ENCODE measurements at regions not wholly inside any gene's neighbourhood (a gene's known extent, or its start where the extent isn't known, plus 50 kb on each side); places are given as distances from the start of the nearest gene placed in this dataset.

- Histone ChIP-seq H3K9me3 (ENCODE audit: control insufficient read depth in 2 of 2, insufficient read depth in 1 of 2, low read length in 1 of 2) (no peaks in the 10 kb centered on the region), H3K36me3 (ENCODE audit: control insufficient read depth in 2 of 2, insufficient read depth in 2 of 2, low read length in 1 of 2) (no peaks in the 10 kb centered on the region), H3K4me1 (ENCODE audit: control insufficient read depth in 2 of 2, insufficient read depth in 2 of 2, low read length in 2 of 2) (no peaks in the 10 kb centered on the region), H3K27me3 (ENCODE audit: control insufficient read depth in 2 of 2, insufficient read depth in 1 of 2, low read length in 1 of 2) (no peaks in the 10 kb centered on the region), H3K27ac (ENCODE audit: low read depth in 1 of 2, low read length in 1 of 2) (no peak overlapping the region), H3K4me3 (ENCODE audit: low read length in 2 of 2) (no peak overlapping the region)
- no peak for DNase-seq (ENCODE audit: low read depth in 6 of 9, low spot score in 9 of 9)
- WGBS: 73% methylated on average over 7 of the region's 7 CpGs
These were observed 275.0 kb upstream of the NSMCE3 start for GRCh38 chr15:29544513-29545128.

- H3K27me3 ChIP-seq (ENCODE audit: control insufficient read depth in 2 of 2, insufficient read depth in 1 of 2, low read length in 1 of 2): no peaks in the 10 kb centered on the region
- H3K36me3 ChIP-seq (ENCODE audit: control insufficient read depth in 2 of 2, insufficient read depth in 2 of 2, low read length in 1 of 2): no peaks in the 10 kb centered on the region
- no peak overlapping the region for H3K4me3 ChIP-seq (ENCODE audit: low read length in 2 of 2)
- WGBS: 90% methylated on average over 1 of the region's 1 CpG
- no peaks in the 10 kb centered on the region for H3K4me1 ChIP-seq (ENCODE audit: control insufficient read depth in 2 of 2, insufficient read depth in 2 of 2, low read length in 2 of 2)
- DNase-seq (ENCODE audit: low read depth in 6 of 9, low spot score in 9 of 9): no peak
- H3K9me3 ChIP-seq (ENCODE audit: control insufficient read depth in 2 of 2, insufficient read depth in 1 of 2, low read length in 1 of 2): no peaks in the 10 kb centered on the region
- no peak overlapping the region for H3K27ac ChIP-seq (ENCODE audit: low read depth in 1 of 2, low read length in 1 of 2)
These were observed 273.4 kb upstream of the NSMCE3 start for GRCh38 chr15:29542994-29543393.

GRCh38 chr15:29541309-29541708 is 271.7 kb upstream of the NSMCE3 start:
- H3K27ac ChIP-seq (ENCODE audit: low read depth in 1 of 2, low read length in 1 of 2): no peak overlapping the region
- DNase-seq (ENCODE audit: low read depth in 6 of 9, low spot score in 9 of 9): no peak
- no peaks in the 10 kb centered on the region for H3K4me1 ChIP-seq (ENCODE audit: control insufficient read depth in 2 of 2, insufficient read depth in 2 of 2, low read length in 2 of 2)
- H3K9me3 ChIP-seq (ENCODE audit: control insufficient read depth in 2 of 2, insufficient read depth in 1 of 2, low read length in 1 of 2): no peaks in the 10 kb centered on the region
- no peak overlapping the region for H3K4me3 ChIP-seq (ENCODE audit: low read length in 2 of 2)
- 95% methylated on average over 7 of the region's 7 CpGs for WGBS
- H3K27me3 ChIP-seq (ENCODE audit: control insufficient read depth in 2 of 2, insufficient read depth in 1 of 2, low read length in 1 of 2): no peaks in the 10 kb centered on the region
- H3K36me3 ChIP-seq (ENCODE audit: control insufficient read depth in 2 of 2, insufficient read depth in 2 of 2, low read length in 1 of 2): no peaks in the 10 kb centered on the region

GRCh38 chr15:29540479-29540878 is 270.9 kb upstream of the NSMCE3 start:
- H3K4me3 ChIP-seq (ENCODE audit: low read length in 2 of 2): no peak overlapping the region
- H3K36me3 ChIP-seq (ENCODE audit: control insufficient read depth in 2 of 2, insufficient read depth in 2 of 2, low read length in 1 of 2): no peaks in the 10 kb centered on the region
- no peaks in the 10 kb centered on the region for H3K9me3 ChIP-seq (ENCODE audit: control insufficient read depth in 2 of 2, insufficient read depth in 1 of 2, low read length in 1 of 2)
- DNase-seq (ENCODE audit: low read depth in 6 of 9, low spot score in 9 of 9): peak in 1 of 9 donors; percentile 1
- no peaks in the 10 kb centered on the region for H3K27me3 ChIP-seq (ENCODE audit: control insufficient read depth in 2 of 2, insufficient read depth in 1 of 2, low read length in 1 of 2)
- no peak overlapping the region for H3K27ac ChIP-seq (ENCODE audit: low read depth in 1 of 2, low read length in 1 of 2)
- H3K4me1 ChIP-seq (ENCODE audit: control insufficient read depth in 2 of 2, insufficient read depth in 2 of 2, low read length in 2 of 2): no peaks in the 10 kb centered on the region
- WGBS: 95% methylated on average over 5 of the region's 5 CpGs

- Histone ChIP-seq H3K27ac (ENCODE audit: low read depth in 1 of 2, low read length in 1 of 2) (no peak overlapping the region), H3K4me3 (ENCODE audit: low read length in 2 of 2) (no peak overlapping the region), H3K36me3 (ENCODE audit: control insufficient read depth in 2 of 2, insufficient read depth in 2 of 2, low read length in 1 of 2) (no peaks in the 10 kb centered on the region), H3K27me3 (ENCODE audit: control insufficient read depth in 2 of 2, insufficient read depth in 1 of 2, low read length in 1 of 2) (no peaks in the 10 kb centered on the region), H3K4me1 (ENCODE audit: control insufficient read depth in 2 of 2, insufficient read depth in 2 of 2, low read length in 2 of 2) (no peaks in the 10 kb centered on the region), H3K9me3 (ENCODE audit: control insufficient read depth in 2 of 2, insufficient read depth in 1 of 2, low read length in 1 of 2) (no peaks in the 10 kb centered on the region)
- DNase-seq (ENCODE audit: low read depth in 6 of 9, low spot score in 9 of 9): no peak
- 92% methylated on average over 6 of the region's 6 CpGs for WGBS
These were observed 270.1 kb upstream of the NSMCE3 start for GRCh38 chr15:29539736-29540135.

GRCh38 chr15:29538044-29538443 is 268.4 kb upstream of the NSMCE3 start:
- DNase-seq (ENCODE audit: low read depth in 6 of 9, low spot score in 9 of 9): no peak
- WGBS: 80% methylated on average over 5 of the region's 5 CpGs

GRCh38 chr15:29535952-29536351 is 266.3 kb upstream of the NSMCE3 start:
- H3K9me3 ChIP-seq (ENCODE audit: control insufficient read depth in 2 of 2, insufficient read depth in 1 of 2, low read length in 1 of 2): no peaks in the 10 kb centered on the region
- no peaks in the 10 kb centered on the region for H3K27me3 ChIP-seq (ENCODE audit: control insufficient read depth in 2 of 2, insufficient read depth in 1 of 2, low read length in 1 of 2)
- DNase-seq (ENCODE audit: low read depth in 6 of 9, low spot score in 9 of 9): no peak
- no peaks in the 10 kb centered on the region for H3K36me3 ChIP-seq (ENCODE audit: control insufficient read depth in 2 of 2, insufficient read depth in 2 of 2, low read length in 1 of 2)
- H3K4me3 ChIP-seq (ENCODE audit: low read length in 2 of 2): no peak overlapping the region
- 96% methylated on average over 3 of the region's 3 CpGs for WGBS
- H3K4me1 ChIP-seq (ENCODE audit: control insufficient read depth in 2 of 2, insufficient read depth in 2 of 2, low read length in 2 of 2): no peaks in the 10 kb centered on the region
- no peak overlapping the region for H3K27ac ChIP-seq (ENCODE audit: low read depth in 1 of 2, low read length in 1 of 2)

More at GRCh38 chr15:29538044-29538443, 268.4 kb upstream of the NSMCE3 start:
- no peaks in the 10 kb centered on the region for H3K36me3 ChIP-seq (ENCODE audit: control insufficient read depth in 2 of 2, insufficient read depth in 2 of 2, low read length in 1 of 2)
- H3K27ac ChIP-seq (ENCODE audit: low read depth in 1 of 2, low read length in 1 of 2): no peak overlapping the region
- no peaks in the 10 kb centered on the region for H3K27me3 ChIP-seq (ENCODE audit: control insufficient read depth in 2 of 2, insufficient read depth in 1 of 2, low read length in 1 of 2)
- H3K9me3 ChIP-seq (ENCODE audit: control insufficient read depth in 2 of 2, insufficient read depth in 1 of 2, low read length in 1 of 2): no peaks in the 10 kb centered on the region
- H3K4me1 ChIP-seq (ENCODE audit: control insufficient read depth in 2 of 2, insufficient read depth in 2 of 2, low read length in 2 of 2): no peaks in the 10 kb centered on the region
- H3K4me3 ChIP-seq (ENCODE audit: low read length in 2 of 2): no peak overlapping the region

GRCh38 chr15:29534378-29534777 is 264.8 kb upstream of the NSMCE3 start:
- Histone ChIP-seq H3K4me1 (ENCODE audit: control insufficient read depth in 2 of 2, insufficient read depth in 2 of 2, low read length in 2 of 2) (no peaks in the 10 kb centered on the region), H3K9me3 (ENCODE audit: control insufficient read depth in 2 of 2, insufficient read depth in 1 of 2, low read length in 1 of 2) (no peaks in the 10 kb centered on the region), H3K27me3 (ENCODE audit: control insufficient read depth in 2 of 2, insufficient read depth in 1 of 2, low read length in 1 of 2) (no peaks in the 10 kb centered on the region), H3K36me3 (ENCODE audit: control insufficient read depth in 2 of 2, insufficient read depth in 2 of 2, low read length in 1 of 2) (no peaks in the 10 kb centered on the region), H3K4me3 (ENCODE audit: low read length in 2 of 2) (no peak overlapping the region), H3K27ac (ENCODE audit: low read depth in 1 of 2, low read length in 1 of 2) (no peak overlapping the region)
- no peak for DNase-seq (ENCODE audit: low read depth in 6 of 9, low spot score in 9 of 9)
- 89% methylated on average over 3 of the region's 3 CpGs for WGBS

- no peak overlapping the region for H3K4me3 ChIP-seq (ENCODE audit: low read length in 2 of 2)
- DNase-seq (ENCODE audit: low read depth in 6 of 9, low spot score in 9 of 9): no peak
- no peaks in the 10 kb centered on the region for H3K36me3 ChIP-seq (ENCODE audit: control insufficient read depth in 2 of 2, insufficient read depth in 2 of 2, low read length in 1 of 2)
- H3K27ac ChIP-seq (ENCODE audit: low read depth in 1 of 2, low read length in 1 of 2): no peak overlapping the region
- H3K9me3 ChIP-seq (ENCODE audit: control insufficient read depth in 2 of 2, insufficient read depth in 1 of 2, low read length in 1 of 2): no peaks in the 10 kb centered on the region
- no peaks in the 10 kb centered on the region for H3K27me3 ChIP-seq (ENCODE audit: control insufficient read depth in 2 of 2, insufficient read depth in 1 of 2, low read length in 1 of 2)
- 52% methylated on average over 5 of the region's 5 CpGs for WGBS
- no peaks in the 10 kb centered on the region for H3K4me1 ChIP-seq (ENCODE audit: control insufficient read depth in 2 of 2, insufficient read depth in 2 of 2, low read length in 2 of 2)
These were observed 264.0 kb upstream of the NSMCE3 start for GRCh38 chr15:29533647-29534046.

- DNase-seq (ENCODE audit: low read depth in 6 of 9, low spot score in 9 of 9): no peak
- Histone ChIP-seq H3K4me1 (ENCODE audit: control insufficient read depth in 2 of 2, insufficient read depth in 2 of 2, low read length in 2 of 2) (no peaks in the 10 kb centered on the region), H3K4me3 (ENCODE audit: low read length in 2 of 2) (no peak overlapping the region), H3K27ac (ENCODE audit: low read depth in 1 of 2, low read length in 1 of 2) (no peak overlapping the region), H3K36me3 (ENCODE audit: control insufficient read depth in 2 of 2, insufficient read depth in 2 of 2, low read length in 1 of 2) (no peaks in the 10 kb centered on the region), H3K27me3 (ENCODE audit: control insufficient read depth in 2 of 2, insufficient read depth in 1 of 2, low read length in 1 of 2) (no peaks in the 10 kb centered on the region), H3K9me3 (ENCODE audit: control insufficient read depth in 2 of 2, insufficient read depth in 1 of 2, low read length in 1 of 2) (no peaks in the 10 kb centered on the region)
- WGBS: 94% methylated on average over 1 of the region's 1 CpG
These were observed 262.7 kb upstream of the NSMCE3 start for GRCh38 chr15:29532296-29532695.

Measured in thymus (tissue), 11 donors.